ENCODE measurements at regions not wholly inside any gene's neighbourhood (a gene's known extent, or its start where the extent isn't known, plus 50 kb on each side); places are given as distances from the start of the nearest gene placed in this dataset.

GRCh38 chr5:10173716-10174115 is 76.0 kb downstream of the ATPSCKMT start:
- DNase-seq (ENCODE audit: low spot score): no peak

- DNase-seq (ENCODE audit: low spot score): no peak
Measured at GRCh38 chr5:10172247-10172646, 77.4 kb downstream of the ATPSCKMT start.

- no peak for DNase-seq (ENCODE audit: low spot score)
Measured at GRCh38 chr5:10169359-10169758, 80.3 kb downstream of the ATPSCKMT start.

GRCh38 chr5:10168254-10168653 is 81.4 kb downstream of the ATPSCKMT start:
- DNase-seq (ENCODE audit: low spot score): no peak

- DNase-seq (ENCODE audit: low spot score): no peak
Measured at GRCh38 chr5:10167806-10168205, 81.9 kb downstream of the ATPSCKMT start.

GRCh38 chr5:10166392-10166791 is 83.3 kb downstream of the ATPSCKMT start:
- no peak for DNase-seq (ENCODE audit: low spot score)

GRCh38 chr5:10162468-10162867 is 87.2 kb downstream of the ATPSCKMT start:
- no peak for DNase-seq (ENCODE audit: low spot score)

GRCh38 chr5:10161778-10162177 is 87.9 kb downstream of the ATPSCKMT start:
- no peak for DNase-seq (ENCODE audit: low spot score)

DNA sequence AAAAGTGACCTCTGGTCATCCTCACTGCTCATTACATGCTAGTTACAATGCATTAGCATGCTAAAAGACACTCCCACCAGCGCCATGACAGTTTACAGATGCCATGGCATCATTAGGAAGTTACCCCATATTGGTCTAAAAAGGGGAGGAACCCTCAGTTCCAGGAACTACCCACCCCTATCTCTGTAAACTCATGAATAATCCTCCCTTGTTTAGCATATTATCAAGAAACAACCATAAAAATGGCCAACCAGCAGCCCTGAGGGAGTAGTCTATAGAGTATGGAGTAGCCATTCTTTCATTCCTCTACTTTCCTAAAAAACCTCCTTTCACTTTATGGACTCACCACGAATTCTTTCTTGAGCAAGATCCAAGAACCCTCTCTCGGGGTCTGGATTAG is 89.4 kb downstream of the ATPSCKMT start:
- no peak for DNase-seq (ENCODE audit: low spot score)

- no peak for DNase-seq (ENCODE audit: low spot score)
Measured at GRCh38 chr5:10158886-10159285, 90.8 kb downstream of the ATPSCKMT start.

DNA sequence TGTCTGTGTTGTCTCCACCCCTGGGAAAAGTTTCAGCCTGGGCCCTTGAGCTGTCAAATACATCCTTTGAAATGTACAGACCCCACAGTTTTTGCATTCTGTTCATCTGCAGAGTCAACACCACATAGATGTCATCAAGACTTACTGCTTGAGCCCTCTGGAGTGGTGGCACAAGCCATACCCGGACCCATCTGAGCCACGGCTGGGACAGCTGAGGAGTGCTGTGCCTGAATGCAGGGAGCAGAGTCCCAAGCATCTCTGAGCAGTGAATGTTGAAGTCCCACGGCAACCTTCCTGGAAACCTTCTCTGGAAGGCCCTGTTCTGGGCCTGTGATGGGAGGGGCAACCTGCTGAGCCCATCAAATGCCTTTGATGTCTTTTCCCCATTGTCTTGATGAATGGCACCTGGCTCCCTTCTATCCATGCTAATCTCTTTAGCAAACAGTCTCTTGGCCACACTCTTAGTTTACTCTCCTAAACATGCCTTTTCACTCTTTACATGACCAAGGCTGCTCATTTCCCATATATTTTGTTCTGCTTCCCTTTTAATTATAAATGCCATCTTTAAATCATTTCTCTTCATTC is 92.5 kb downstream of the ATPSCKMT start:
- DNase-seq (ENCODE audit: low spot score): no peak

- DNase-seq (ENCODE audit: low spot score): no peak
Measured at GRCh38 chr5:10155897-10156667, 93.6 kb downstream of the ATPSCKMT start.

DNA sequence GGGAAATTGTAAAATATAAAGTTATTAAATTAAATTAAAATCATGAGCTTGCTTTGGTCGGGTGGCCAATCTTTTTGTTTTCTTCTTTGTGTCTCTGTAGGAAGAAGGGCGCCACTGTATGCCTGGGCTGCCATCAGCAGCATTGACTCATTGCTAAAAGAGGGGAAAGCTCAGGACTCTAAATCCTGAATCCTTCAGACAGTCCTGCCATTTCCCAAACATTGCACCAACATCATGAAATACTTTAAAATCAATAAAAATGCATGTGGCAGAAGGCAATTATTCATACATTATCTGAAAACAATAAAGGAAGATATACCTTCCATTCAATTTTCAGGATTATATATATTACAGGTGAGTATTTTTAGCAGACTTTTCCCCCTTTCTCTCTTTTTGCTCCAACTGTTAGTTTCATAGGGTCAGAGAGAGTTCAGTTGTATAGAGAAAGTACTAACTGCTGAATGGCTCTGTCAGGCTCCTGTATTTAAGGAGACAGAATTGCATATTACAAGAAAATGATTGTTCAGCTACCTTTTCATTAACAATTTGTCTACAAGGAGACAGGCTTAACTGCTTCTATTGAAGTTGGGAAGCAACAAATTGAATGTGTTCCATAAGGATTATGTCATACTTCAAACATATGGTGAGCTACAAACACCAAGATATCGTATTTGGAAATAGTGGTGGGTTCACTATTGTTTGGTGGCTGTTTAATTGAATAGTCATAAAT is 95.7 kb downstream of the ATPSCKMT start:
- DNase-seq (ENCODE audit: low spot score): no peak

DNA sequence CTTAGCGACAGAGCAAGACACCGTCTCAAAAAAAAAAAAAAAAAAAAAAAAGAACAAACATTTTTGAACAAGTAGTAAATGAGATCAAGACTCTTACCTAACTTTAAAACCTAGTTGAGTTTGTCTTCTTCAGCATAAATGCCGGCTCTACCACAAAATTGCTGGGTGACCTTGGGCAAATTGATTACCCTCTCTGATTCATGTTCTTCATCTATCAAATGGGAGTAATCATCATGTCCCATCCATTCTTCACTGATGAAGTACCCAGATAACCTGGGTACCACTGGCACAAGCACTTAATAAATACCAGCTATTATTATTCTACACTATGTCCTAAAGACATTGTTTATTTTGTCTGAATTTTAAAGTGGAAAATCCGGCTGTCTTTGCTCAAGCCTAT is 96.3 kb downstream of the ATPSCKMT start:
- DNase-seq (ENCODE audit: low spot score): no peak

DNA sequence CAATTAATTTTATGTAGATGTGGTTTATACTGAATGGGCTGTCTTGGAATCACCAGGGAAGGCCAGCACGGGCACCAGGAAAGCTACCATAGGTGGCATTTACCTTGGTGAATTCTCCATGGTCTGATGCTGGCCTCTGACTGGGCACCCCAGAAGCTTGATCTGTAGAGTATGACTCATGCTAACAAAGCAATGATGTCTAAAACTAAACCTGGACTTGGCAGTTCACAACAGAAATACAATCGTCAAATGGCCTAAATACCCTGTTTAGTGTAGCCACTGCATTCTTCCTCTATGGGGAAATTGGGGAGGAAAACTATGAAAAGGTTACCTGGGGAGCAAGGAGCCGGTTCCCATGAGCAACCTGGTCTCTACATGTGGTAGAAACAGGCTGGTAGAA is 98.0 kb downstream of the ATPSCKMT start:
- no peak for DNase-seq (ENCODE audit: low spot score)

DNA sequence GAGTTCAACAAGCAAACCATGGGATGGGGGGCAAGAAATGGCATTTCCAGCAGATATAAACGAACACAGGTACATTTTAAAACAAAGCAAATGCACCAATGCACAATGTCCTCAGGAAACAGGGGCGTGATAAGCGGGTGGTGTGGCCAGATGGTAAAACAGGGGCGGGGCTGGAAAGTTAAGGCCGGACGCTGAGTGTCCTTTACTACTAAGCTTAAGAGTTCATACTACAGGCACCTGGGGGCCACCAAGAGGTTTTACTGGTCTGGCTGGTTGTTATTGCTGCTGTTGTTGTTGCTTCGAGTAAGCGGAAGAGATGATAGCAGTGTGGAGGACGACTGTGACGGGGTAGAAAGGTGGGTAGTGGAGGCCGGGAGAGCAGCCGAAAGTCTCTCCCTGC is 99.8 kb downstream of the ATPSCKMT start:
- DNase-seq (ENCODE audit: low spot score): no peak

GRCh38 chr5:10145923-10146401 is 103.7 kb downstream of the ATPSCKMT start:
- no peak for DNase-seq (ENCODE audit: low spot score)

DNA sequence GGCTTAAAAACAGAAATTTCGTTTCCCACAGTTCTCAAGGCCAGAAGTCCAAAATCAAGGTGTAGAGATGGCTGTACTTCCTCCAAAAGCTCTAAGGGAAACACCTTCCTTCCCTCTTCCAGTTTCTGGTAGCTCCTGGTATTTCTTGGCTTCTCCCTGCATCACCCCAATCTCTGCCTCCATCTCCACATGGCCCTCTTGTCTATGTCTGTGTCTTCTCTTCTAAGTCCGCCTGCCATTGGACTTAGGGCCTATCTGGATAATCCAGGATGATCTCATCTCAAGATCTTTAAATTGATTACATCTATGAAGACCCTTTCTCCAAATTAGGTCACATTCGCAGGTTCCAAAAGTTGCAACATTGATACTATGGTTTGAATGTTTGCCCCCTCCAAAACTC is 105.6 kb downstream of the ATPSCKMT start:
- DNase-seq (ENCODE audit: low spot score): no peak

DNA sequence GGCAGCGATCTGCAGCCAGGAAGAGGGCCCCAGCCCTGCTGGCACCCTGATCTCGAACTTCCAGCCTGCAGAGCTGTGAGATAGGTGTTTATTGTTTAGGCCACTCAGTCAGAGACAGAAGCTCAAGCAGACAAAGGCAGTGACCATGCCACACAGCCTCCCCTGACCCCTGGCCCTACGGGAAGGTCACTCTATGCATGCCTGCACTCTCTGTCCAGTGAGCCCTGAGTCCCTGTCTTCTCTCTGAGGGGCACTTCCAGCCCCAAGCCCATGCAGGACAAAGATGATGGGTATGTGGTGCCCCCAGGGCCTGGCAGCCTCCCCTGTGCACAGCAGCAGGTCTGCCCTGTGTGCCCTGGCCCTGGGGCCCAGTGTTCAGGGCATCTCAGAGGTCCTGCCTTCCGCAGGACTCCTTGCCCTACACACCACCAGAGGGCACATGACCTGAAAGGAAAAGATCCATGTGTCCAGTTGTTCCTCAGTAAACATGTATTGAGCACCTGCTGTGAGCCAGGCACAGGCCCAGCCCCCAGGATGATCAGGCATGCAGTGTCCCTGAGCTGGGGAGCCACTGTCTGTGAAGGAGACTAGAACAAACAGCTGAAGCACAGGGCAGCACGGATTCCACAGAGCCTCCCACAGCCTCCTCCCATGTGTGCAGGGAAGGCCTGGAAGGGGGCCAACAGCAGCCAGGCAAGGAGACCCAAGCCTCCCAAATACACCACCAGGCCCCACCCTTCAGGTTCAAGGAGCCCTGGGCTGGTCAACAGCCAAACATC is 109.3 kb downstream of the ATPSCKMT start:
- no peak for DNase-seq (ENCODE audit: low spot score)

- no peak for DNase-seq (ENCODE audit: low spot score)
Measured at GRCh38 chr5:10138395-10139057, 111.2 kb downstream of the ATPSCKMT start.

DNA sequence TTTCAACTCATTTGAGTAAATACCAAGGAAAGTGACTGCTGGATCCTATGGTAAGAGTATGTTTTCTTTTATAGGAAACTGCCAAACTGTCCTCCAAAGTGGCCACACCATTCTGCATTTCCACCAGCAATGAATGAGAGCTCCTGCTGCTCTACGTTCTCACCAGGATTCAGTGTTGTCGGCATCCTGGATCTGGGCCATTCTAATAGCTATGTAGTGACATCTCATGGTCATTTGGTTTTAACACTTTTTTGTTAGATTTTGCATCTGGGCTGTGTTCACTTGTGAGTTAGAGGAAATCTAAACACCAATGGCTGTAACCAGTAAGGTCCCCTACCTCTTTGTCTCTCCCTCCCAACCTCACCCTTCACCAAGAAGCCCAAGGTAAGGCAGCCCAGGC is 115.9 kb downstream of the ATPSCKMT start:
- no peak for DNase-seq (ENCODE audit: low spot score)

DNA sequence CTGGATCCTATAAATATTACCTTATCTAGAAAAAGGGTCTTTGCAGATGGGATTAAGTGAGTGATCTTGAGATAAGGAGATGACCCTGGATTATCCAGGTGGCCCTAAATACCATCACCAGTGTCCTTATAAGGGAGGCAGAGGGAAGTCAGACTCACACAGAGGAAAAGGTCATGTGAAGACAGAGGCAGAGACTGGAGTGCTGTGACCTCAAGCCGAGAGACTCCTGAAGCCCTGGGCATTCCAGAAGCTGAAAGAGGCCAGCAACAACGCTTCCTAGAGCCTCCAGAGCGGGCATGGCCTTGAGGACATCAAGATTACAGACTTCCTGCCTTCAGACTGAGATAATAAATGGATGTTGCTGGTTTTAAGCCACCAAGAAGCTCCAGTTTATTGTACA is 118.8 kb downstream of the ATPSCKMT start:
- DNase-seq (ENCODE audit: low spot score): no peak
